GM21723 (cell line): ENCODE measurements at regions not wholly inside any gene's neighbourhood (a gene's known extent, or its start where the extent isn't known, plus 50 kb on each side); places are given as distances from the start of the nearest gene placed in this dataset.
"Not testable (repeated sequence)": the region's sequence is repeated elsewhere in the genome, so short reads cannot be mapped to it uniquely, and the experiment has no call there.

ENCODE experiments used
- ATAC-seq: cut with Tn5 transposase; IDR thresholded peaks from one replicate; pipeline ENCODE4 v1.9.1; 2021; ENCODE audit warnings: mild to moderate bottlenecking, moderate library complexity; ENCODE audit not compliant: unreplicated experiment

DNA sequence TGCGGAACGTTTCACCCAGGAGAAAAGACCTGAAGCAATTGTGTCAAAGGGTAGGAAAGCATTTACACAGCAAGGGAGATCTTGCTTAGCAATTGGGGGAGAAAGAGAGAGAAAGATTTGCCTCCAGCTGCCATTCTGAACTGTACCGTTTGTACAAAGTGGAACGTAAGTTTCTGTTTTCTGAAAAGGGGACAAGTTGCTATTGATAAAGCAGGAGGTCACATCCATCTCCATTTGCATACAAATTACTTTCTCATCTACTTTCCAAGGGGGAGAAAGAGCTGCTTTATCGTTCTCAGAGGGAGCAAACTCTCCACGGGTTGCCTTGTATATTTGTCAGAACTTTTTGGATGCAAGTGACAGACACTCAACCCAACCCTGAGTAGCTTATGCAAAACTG lies 92.0 kb upstream of the CARD11 start:
- no peak for ATAC-seq

DNA sequence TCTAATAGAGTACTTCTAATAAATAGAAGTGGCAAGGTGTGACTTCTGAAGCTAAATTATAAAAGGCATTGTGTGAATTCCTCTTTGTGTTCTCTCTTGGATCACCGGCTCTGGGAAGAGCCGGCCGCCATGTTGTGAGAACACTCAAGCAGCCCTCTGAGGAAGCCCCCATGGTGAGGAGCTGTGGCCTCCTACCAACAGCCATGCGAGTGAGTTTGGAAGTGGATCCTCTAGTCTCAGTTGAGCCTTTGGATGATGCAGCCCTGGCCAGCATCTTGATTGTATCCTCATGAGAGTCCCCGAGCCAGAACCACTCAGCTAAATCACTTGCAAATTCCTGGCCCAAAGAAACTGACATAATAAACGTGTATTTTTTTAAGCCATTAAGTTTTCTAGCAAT lies 94.5 kb upstream of the CARD11 start:
- no peak for ATAC-seq

DNA sequence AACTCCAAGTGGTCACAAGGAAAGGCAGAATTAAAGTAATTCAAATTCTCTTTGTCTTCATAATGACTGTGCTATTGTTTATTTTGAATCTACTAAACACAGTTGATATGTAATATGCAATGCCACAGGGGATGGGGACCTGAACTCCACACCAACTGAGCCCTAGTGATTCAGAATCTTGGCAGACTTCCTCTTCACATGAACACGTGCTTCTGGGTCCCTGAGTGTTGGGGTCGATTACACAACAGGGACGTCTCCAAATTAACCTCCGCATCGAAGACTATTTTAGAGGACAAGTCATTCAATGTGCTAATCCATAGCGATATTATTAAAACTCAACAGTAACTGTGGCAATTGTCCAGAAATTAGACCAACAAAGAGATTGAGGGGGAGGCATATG lies 95.3 kb upstream of the CARD11 start:
- ATAC-seq: no peak

DNA sequence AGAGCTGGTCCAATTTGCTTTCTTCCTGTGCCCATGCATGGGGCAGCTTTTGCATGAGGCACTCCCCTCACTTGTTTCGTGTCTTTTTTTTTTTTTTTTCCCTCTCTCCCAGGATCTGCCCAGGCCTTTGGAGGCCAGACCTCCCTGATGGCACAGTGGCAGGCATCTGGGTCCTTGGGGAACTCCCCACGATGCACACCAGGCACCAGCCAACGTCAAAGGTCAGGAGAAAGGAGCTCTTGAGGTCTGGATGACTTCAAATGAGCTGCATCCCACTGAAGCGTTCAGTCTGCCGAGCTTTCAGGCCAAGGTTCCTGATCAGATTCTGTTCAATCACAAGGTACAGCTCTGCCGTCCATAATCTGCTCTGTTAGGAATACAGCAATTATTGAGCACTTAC lies 97.2 kb upstream of the CARD11 start:
- ATAC-seq: no peak

DNA sequence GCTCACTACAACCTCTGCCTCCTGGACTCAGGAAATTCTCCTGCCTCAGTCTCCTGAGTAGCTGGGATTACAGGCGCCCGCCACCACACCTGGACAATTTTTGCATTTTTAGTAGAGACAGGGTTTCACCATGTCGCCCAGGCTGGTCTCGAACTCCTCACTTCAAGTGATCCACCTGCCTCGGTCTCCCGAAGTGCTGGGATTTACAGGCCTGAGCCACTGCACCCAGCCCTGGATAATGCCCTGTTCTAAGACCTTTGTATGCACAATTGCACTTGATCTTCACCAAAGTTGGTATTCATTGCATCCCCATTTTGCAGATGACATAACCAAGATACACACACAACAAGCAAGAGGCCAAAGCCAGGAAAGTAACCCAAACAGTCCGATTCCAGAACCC lies 97.7 kb upstream of the CARD11 start:
- no peak for ATAC-seq

DNA sequence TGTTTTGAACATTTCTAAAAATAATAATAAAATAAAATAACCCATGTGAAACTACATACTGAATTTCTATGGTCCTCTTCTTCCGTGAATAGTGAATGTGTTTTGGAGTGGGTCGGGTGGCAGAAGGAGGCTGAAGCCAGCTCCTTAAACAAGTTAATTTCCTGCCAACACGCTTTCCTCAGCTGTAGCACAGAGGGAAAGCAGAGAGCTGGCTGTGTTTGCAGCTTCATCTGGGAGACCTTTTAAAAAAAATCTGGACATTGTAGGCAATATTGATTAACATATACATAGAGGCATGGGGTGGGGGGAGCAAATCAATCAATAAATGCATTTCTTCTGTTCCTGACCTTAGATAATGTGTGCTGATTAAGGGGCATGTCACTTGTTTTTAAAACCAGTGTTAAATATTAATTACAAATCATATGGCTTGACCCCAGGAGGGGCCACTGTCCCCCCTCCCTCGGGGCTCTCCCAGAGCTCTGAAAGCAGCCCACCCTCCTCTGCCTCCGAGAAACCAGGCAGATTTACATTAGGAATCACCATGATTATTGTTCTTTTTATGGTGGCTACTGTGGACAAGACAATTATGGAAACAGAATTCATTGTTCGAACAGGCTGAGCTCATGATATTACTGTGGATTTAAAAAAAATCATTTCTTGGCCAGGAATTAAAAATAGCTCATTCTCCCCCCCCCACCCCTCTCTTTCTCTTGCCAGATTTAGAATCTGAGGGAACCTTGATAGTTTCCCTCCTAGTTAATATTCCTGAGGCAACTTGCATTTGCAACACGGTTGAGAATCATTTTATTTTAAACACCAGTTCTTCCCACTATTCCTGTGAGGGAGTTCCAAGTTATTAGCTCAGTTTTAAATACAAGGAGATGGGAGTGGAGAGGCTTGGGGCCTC lies 100.5 kb upstream of the CARD11 start:
- no peak for ATAC-seq

DNA sequence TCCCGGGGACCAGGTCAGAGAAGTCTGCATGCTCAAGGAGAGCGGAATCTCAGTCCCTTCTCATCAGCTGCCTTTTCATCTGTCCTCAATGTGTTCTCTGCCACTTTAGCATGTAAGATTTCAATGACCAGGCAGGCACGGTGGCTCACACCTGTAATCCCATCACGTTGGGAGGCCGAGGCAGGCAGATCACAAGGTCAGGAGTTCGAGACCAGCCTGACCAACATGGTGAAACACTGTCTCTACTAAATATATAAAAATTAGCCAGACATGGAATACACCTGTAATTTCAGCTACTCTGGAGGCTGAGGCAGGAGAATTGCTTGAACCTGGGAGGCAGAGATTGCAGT lies 101.1 kb upstream of the CARD11 start:
- not testable (repeated sequence) for ATAC-seq

DNA sequence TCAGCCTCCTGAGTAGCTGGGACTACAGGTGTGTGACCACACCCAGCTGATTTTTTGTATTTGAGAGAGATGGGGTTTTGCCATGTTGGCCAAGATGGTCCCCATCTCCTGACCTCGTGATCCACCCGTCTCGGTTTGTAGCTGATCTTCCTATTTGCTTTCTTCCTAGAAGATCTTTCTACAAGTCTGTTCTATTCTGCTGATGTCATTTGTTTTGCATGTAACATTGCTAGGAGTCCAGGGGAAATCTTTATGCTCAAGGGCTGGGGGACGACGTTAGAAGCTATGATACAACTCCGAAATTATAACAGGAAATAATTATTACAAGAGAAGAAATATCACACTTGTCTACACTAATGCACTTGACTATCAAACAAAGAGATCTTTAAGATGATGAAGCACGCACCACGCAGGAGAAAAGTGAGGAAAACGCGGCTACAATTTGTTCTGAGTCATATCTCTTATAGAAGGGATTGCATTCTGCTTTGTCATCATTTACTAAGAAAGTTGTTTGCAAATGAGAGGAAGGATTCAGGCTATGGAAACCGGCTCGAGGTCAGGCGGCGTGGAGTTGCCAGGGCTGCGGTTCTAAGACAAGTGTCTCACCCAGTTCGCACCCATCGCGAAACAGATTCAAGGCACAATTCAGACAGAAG lies 103.0 kb upstream of the CARD11 start:
- no peak for ATAC-seq

DNA sequence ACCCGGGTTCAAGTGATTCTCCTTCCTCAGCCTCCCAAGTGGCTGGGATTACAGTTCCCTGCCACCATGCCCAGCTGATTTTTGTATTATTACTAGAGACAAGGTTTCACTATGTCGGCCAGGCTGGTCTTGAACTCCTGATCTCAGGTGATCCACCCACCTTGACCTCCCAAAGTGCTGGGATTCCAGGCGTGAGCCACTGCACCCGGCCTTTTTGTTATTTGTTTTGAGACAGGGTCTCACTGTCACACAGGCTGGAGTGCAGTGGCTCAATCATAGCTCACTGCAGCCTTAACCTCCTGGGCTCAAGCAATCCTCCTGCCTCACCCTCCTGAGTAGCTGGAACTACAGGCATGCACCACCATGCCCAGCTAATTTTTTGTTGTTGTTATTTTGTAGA lies 104.8 kb upstream of the CARD11 start:
- not testable (repeated sequence) for ATAC-seq

DNA sequence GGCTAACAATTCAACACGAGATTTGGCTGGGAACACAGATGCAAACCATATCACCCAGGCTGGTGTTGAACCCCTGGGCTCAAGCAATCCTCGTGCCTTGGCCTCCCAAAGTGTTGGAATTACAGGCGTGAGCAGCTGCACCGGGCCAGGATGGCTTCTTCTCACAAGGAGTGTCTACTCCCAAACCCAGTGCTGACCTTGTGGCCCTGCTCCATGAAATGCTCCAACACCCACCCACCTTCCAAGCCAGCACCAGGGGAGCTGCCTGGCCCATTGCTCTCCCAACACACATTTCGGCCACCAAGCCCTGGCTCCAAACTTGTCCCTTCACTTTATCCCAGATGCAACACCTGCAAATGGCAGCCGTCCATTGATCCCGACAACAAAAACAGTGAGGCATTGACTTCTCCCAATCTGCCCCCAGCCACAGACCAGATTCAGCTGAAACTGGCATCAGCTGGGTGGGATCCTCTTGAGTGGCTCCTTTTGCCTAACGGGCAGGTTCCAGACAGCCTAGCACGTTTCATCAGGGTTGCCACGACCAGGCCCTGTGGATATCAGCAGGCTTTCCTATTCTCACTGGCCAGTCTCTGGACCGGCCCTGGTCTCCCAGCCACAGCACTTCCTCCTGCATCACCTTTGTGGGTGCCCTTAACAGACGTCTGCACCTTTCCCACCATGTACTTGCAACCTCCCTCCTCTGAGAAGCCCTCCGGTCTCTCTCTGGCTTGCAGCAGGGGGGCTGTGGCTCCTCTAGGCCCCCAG lies 105.7 kb upstream of the CARD11 start:
- ATAC-seq: no peak

DNA sequence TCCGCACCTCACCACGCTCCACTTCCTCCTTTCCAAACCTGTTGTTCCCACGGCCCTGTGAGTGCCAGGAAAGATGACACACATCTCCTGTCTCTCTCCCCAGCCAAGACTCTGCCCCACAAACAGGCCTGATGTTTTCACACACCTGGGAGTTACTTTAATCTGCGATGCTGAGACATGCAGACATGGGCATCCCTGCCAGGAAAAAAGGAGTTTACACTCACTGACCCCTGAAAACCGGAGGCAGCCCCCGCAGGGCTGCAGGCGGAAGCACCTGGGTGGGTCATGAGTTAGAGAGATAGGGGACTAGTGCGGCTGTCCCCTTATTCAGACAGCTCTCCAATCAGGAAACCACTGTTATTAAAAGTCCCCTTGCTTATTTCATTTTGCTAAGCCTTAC lies 106.4 kb upstream of the CARD11 start:
- no peak for ATAC-seq

DNA sequence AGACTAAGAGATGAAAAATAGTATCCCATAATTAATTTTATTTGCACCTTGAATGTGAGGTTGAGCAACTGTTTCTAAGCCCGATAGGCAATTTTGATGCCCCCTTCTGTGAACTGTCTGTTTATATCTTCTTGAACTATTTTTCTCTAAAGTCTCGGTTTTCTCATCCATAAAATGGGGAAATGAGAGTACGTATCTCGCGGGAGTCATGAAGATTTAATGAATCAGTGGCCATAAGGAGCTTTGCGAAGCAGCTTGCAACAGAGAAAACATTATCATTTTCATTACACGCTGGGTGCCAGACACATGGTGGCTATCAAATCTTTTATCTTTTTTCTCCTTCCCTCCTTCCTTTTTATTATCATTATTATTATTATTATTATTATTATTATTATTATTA lies 108.1 kb upstream of the CARD11 start:
- no peak for ATAC-seq

DNA sequence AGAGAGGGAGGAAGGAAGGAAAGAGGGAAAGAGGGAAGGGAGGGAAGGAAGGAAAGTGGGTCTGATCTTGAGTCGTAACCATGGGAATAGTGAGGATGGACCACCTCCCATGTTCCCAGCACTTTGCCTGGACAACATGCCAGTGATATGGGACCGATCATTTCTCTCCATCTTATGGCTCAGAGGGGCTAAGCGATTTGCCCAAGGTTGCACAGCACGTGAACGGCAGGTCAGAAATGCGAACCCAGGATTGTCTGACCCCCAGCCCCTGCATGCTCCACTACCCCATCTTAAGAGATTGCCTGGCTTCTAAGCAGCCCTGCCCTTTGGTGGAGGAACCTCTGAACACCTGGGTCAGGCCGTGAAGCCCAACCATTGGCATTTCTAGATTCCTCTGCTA lies 109.0 kb upstream of the CARD11 start:
- no peak for ATAC-seq

DNA sequence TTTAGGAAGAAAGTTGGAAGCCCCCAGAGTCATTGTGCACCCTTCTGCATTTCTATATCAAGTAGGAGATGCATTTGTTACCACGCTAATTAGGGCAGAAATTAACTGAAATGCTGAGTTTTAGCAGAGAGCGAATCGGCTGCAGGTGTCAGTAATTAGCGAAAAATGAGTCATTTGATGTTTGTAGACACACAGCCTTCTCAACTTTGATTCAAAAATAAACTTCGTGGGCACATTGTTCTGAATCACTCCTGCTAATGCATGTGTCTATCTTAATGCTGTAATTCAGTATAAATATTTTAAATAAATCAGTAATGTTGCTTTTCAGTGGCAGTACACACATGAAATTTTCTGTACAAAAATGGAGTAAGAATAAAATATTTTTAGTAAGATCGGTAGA lies 109.5 kb upstream of the CARD11 start:
- ATAC-seq: no peak

DNA sequence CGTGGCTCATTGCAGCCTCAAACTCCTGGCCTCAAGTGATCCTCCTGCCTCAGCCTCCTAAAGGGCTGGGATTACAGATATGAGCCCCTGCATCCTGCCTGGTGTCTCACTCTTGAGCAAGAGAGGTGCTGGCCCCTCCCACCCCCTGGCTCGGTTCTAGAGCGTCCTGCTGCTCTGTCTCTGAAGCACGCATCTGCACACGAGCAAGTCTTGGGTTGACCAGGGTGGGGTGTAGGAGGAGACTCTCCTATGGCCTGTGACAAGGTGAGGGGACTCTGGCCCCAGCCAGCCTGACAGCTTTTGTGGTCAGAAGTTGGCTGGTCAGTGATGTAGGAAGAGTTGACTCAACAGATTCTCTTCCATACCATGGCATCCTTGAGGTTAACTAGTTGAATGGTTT lies 110.7 kb upstream of the CARD11 start:
- no peak for ATAC-seq

DNA sequence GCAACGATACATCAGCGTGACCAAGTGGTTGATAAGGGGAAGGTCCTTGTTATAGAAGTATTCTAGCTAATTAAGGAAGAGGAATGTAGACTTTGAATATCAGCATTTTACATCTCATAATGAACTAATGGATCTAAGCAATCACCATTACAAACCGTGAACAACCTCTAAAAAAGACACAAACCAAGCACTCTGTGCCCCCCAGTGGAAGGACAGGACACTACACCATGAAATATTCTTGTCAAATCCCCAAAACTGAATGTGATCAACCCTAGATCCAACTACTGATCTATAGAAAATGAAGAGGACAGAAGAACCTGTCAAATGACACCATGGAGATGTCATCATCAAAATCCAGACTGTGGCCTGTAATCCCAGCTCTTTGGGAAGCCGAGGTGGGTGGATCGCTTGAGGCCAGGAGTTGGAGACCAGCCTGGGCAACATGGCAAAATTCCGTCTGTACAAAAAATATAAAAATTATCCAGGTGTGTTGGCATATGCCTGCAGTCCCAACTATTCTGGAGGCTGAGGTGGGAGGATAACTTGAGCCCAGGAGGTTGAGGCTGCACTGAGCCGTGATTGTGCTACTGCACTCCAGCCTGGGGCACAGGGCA lies 111.3 kb upstream of the CARD11 start:
- ATAC-seq: no peak

DNA sequence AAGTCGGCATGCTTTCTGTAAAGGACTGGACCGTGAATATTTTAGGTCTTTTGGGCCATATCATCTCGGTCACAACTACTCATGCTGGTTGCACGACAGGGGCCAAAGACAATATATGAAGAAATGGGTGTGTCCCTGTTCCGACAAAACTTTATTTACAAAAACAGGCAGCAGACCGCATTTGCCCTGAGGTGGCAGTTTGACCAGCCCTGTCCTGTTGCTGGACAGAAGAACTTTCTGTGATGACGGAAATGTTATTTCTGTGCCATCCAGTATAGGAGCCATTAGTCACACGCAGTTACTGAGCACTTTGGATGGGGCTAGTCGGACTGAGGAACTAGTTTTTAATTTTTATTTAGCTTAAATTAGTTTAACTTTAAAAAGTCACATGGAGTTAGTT lies 112.8 kb upstream of the CARD11 start:
- no peak for ATAC-seq

DNA sequence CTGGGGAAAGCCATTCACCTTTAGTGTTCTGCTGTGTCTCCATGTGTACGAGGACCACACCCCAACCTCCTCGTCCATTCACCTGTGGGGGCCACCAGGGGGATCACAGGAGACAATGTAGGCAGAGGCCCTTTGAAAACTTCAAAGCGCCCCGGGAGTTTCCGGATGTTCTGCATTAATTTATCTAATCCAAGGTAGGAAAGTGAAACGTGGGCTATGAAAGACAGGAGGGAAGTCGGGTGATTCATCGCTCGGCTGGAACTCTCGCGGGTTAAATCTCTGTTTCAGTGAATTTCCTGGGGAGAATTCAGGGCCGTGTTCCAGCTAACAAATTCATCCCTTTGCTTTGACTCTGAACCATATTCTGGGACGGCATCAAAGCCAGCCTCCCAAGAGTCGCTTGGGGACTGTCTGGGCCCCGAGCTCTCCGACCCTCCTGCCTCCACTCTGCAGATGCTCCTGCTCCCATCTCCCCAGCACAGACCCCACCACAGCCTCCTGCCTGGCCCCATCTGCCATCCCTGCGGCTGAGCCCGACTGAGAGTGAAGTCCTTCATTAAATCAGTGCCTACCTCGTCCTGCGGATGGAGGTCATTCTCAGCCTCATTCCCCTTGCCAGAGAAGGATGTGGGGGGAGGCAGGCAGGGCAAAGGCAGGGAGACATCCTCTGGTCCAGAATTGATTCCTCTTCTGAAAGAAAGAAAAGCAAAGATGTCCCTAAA lies 114.1 kb upstream of the CARD11 start:
- no peak for ATAC-seq

DNA sequence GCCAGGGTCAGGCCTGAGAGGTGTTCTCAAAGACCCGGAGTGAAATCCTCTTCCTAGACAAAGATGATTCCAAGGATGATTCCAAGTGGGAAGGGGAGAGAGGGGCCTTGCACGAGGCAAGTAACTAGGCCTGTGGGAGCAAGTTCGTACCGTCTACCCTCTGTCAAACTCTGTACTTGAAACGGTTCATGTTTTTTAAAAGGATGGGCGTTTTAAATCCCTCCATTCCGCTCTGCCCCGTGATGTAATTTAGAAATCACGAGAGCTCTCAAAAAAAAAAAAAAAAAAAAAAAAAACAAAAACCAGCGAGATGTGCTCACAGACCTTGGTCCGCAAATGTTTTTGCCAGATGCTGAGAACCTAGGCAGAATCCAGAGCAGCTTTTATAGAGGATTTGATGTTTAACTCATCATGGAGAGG lies 114.7 kb upstream of the CARD11 start:
- ATAC-seq: no peak

DNA sequence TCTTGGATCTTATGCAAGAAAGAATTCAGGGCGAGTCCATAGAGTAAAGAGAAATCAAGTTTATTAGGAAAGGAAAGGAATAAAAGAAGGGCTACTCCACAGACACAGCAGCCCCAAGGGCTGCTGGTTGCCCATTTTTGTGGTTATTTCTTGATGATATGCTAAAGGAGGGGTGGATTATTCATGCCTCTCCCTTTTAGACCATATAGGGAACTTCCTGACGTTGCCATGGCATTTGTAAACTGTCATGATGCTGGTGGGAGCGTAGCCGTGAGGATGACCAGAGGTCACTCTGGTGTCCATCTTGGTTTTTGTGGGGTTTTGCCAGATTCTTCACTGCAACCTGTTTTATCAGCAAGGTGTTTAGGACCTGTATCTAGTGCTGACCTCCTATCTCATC lies 115.4 kb upstream of the CARD11 start:
- no peak for ATAC-seq

DNA sequence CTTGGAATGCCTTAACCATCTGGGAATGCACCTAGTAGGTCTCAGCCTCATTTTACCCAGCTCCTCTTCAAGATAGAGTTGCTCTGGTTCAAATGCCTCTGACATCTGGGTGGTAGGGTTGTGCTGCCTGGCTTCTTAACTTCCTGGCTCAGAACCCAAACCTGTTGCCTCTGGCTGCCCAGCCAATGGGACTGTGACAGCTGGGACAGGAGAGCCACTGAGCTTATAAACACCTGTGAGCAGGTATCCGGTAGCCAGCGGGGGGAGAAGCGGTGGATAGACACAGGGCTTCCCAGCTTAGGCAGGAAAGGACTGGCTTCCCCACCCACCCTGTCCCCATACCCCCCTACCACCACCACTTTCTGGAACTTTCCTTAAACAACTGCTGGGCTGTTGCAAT lies 115.8 kb upstream of the CARD11 start:
- no peak for ATAC-seq
